GM12878 (cell line): ENCODE measurements at regions not wholly inside any gene's neighbourhood (a gene's known extent, or its start where the extent isn't known, plus 50 kb on each side); places are given as distances from the start of the nearest gene placed in this dataset.

ENCODE experiments used
- CEBPB ChIP-seq, 2 experiments: fragments of 150-350 bp in 1 of 2; IDR thresholded peaks; 2 replicates each; pipeline ENCODE4 v1.6.1; 2012 to 2014; ENCODE audit warnings: low read depth in 2 of 2, low read length in 2 of 2, borderline replicate concordance in 1 of 2, inconsistent platforms in 1 of 2
- CREB1 ChIP-seq: IDR thresholded peaks from 2 replicates; pipeline ENCODE4 v1.6.1; 2012; ENCODE audit warnings: low read depth, mild to moderate bottlenecking, inconsistent platforms
- CTCF ChIP-seq, 3 experiments: IDR thresholded peaks in 2 of 3; conservative IDR thresholded peaks in 1 of 3; 2 replicates each; pipeline ENCODE4 v1.5.1; 2011; ENCODE audit warnings: low read depth in 3 of 3, low read length in 3 of 3, mild to moderate bottlenecking in 3 of 3, control low read depth in 2 of 3, moderate library complexity in 2 of 3, inconsistent platforms in 1 of 3, mixed read lengths in 1 of 3; ENCODE audit not compliant: control insufficient read depth in 2 of 3, insufficient read depth in 1 of 3; ENCODE audit errors: extremely low read depth in 1 of 3
- ESRRA ChIP-seq: IDR thresholded peaks from 2 replicates; pipeline ENCODE4 v1.6.1; 2012; ENCODE audit warnings: mild to moderate bottlenecking, low read length, improper control_type of control experiment
- MYC ChIP-seq: IDR thresholded peaks from 2 replicates; pipeline ENCODE4 v1.6.1; 2011; ENCODE audit warnings: mild to moderate bottlenecking, low read length, moderate library complexity, inconsistent platforms; ENCODE audit not compliant: insufficient read depth, insufficient replicate concordance, insufficient read length, severe bottlenecking
- POLR2A ChIP-seq: IDR thresholded peaks from 2 replicates; pipeline ENCODE4 v1.6.1; 2011; ENCODE audit warnings: low read depth, mild to moderate bottlenecking, low read length
- POLR2AphosphoS5 ChIP-seq: IDR thresholded peaks from 2 replicates; pipeline ENCODE4 v1.6.1; 2011; ENCODE audit warnings: mild to moderate bottlenecking, low read length, inconsistent platforms
- SMAD1 ChIP-seq: fragments of 450-650 bp; IDR thresholded peaks from 2 replicates; pipeline ENCODE4 v1.6.1; 2018; ENCODE audit warnings: mild to moderate bottlenecking, low read depth; ENCODE audit not compliant: partially characterized antibody
- SMC3 ChIP-seq: IDR thresholded peaks from 2 replicates; pipeline ENCODE4 v1.6.1; 2011; ENCODE audit warnings: low read length, improper control_type of control experiment, borderline replicate concordance
- TAF1 ChIP-seq: IDR thresholded peaks from 2 replicates; pipeline ENCODE4 v1.6.1; 2011; ENCODE audit warnings: mild to moderate bottlenecking, low read depth, low read length, borderline replicate concordance
- TF ChIP-seq, protein P1 (sequence below): IDR thresholded peaks from 2 replicates; pipeline ENCODE4 v1.6.1; 2011; ENCODE audit warnings: low read depth, mild to moderate bottlenecking, low read length, moderate library complexity, borderline replicate concordance; ENCODE audit errors: extremely low read depth

- TF ChIP-seq TAF1 (no peak), MYC (no peak), CTCF (IDR thresholded peaks at IDR 0.05 in 2 of 3, conservative IDR thresholded peaks at IDR 0.05 in 1 of 3; ENCODE audit: control insufficient read depth in 2 of 3, extremely low read depth in 1 of 3, insufficient read depth in 1 of 3, low read depth in 3 of 3, low read length in 3 of 3) (no peak), POLR2AphosphoS5 (no peak), SMAD1 (no peak), POLR2A (no peak), CREB1 (no peak), SMC3 (no peak), ESRRA (no peak), CEBPB (IDR thresholded peaks at IDR 0.05; ENCODE audit: borderline replicate concordance in 1 of 2, low read depth in 2 of 2, low read length in 2 of 2) (no peak)
- TF ChIP-seq, protein P1, sequence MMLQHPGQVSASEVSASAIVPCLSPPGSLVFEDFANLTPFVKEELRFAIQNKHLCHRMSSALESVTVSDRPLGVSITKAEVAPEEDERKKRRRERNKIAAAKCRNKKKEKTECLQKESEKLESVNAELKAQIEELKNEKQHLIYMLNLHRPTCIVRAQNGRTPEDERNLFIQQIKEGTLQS, result no peak
Observed at GRCh38 chr6:140980265-140980887, 1152.3 kb upstream of the GJE1 start.
